ENCODE measurements at regions not wholly inside any gene's neighbourhood (a gene's known extent, or its start where the extent isn't known, plus 50 kb on each side); places are given as distances from the start of the nearest gene placed in this dataset.
A peak's percentile ranks its signal among the peaks of the same experiment; 100 is the strongest.

DNA sequence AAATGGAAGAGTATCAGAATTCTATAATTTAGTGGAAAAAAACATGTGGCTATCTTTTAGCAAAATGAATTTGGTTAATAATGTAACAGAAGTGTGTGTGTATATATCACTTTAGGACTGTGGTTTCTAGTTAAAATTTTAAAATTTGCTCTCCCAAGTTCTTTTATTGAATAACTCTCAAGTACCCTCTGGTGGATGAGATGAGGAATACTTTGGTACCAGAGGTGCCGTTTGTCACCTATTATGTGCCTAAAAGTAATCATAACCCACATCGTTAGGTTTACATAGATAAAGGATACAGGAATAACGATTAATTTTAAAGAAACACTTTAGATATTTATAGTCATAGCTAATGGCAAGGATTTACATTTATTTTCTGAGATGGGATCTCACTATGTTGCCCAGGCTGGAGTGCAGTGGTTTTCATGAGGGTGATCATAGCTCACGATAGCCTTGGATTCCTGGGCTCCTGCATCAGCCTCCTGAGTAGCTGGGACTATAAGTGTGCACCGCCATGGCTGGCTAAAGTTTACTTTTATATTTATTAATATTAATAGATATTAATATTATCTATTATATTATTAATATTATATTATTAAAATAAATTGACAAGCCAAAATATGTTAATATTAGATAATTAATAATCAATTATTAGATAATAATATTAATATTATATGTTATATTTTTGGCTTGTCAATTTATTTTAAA is 66.7 kb upstream of the CAPRIN1 start:
- TF ChIP-seq, protein P1, sequence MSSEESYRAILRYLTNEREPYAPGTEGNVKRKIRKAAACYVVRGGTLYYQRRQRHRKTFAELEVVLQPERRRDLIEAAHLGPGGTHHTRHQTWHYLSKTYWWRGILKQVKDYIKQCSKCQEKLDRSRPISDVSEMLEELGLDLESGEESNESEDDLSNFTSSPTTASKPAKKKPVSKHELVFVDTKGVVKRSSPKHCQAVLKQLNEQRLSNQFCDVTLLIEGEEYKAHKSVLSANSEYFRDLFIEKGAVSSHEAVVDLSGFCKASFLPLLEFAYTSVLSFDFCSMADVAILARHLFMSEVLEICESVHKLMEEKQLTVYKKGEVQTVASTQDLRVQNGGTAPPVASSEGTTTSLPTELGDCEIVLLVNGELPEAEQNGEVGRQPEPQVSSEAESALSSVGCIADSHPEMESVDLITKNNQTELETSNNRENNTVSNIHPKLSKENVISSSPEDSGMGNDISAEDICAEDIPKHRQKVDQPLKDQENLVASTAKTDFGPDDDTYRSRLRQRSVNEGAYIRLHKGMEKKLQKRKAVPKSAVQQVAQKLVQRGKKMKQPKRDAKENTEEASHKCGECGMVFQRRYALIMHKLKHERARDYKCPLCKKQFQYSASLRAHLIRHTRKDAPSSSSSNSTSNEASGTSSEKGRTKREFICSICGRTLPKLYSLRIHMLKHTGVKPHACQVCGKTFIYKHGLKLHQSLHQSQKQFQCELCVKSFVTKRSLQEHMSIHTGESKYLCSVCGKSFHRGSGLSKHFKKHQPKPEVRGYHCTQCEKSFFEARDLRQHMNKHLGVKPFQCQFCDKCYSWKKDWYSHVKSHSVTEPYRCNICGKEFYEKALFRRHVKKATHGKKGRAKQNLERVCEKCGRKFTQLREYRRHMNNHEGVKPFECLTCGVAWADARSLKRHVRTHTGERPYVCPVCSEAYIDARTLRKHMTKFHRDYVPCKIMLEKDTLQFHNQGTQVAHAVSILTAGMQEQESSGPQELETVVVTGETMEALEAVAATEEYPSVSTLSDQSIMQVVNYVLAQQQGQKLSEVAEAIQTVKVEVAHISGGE (CRISPR knock-in tag; IDR thresholded peaks at IDR 0.05): no peak
- TF ChIP-seq GABPA (tag; conservative IDR thresholded peaks at IDR 0.05; ENCODE audit: low read depth) (no peak), YY1 (IDR thresholded peaks at IDR 0.05; ENCODE audit: borderline replicate concordance in 1 of 3, control insufficient read depth in 1 of 3, extremely low read depth in 1 of 3, insufficient read depth in 3 of 3, insufficient read length in 1 of 3, insufficient replicate concordance in 2 of 3, low read depth in 1 of 3, low read length in 2 of 3) (no peak), PPARD (CRISPR knock-in tag; IDR thresholded peaks at IDR 0.05) (no peak), NR2C2 (CRISPR knock-in tag; IDR thresholded peaks at IDR 0.05) (no peak), NR2C2 (tag; IDR thresholded peaks at IDR 0.05) (no peak), ETV1 (tag; conservative IDR thresholded peaks at IDR 0.05; ENCODE audit: low read depth) (no peak), TFAM (CRISPR knock-in tag; conservative IDR thresholded peaks at IDR 0.05) (no peak), ATF1 (CRISPR knock-in tag; IDR thresholded peaks at IDR 0.05) (no peak), ATF1 (tag; IDR thresholded peaks at IDR 0.05) (no peak)
- TF ChIP-seq, protein P2, sequence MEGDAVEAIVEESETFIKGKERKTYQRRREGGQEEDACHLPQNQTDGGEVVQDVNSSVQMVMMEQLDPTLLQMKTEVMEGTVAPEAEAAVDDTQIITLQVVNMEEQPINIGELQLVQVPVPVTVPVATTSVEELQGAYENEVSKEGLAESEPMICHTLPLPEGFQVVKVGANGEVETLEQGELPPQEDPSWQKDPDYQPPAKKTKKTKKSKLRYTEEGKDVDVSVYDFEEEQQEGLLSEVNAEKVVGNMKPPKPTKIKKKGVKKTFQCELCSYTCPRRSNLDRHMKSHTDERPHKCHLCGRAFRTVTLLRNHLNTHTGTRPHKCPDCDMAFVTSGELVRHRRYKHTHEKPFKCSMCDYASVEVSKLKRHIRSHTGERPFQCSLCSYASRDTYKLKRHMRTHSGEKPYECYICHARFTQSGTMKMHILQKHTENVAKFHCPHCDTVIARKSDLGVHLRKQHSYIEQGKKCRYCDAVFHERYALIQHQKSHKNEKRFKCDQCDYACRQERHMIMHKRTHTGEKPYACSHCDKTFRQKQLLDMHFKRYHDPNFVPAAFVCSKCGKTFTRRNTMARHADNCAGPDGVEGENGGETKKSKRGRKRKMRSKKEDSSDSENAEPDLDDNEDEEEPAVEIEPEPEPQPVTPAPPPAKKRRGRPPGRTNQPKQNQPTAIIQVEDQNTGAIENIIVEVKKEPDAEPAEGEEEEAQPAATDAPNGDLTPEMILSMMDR (IDR thresholded peaks at IDR 0.05 in 2 of 3, conservative IDR thresholded peaks at IDR 0.05 in 1 of 3; ENCODE audit: insufficient read depth in 2 of 3, low read depth in 1 of 3, low read length in 3 of 3): peak; percentile 14 to 39 (median 21); a peak in 2 of 6 replicates
- TF ChIP-seq, protein P3, sequence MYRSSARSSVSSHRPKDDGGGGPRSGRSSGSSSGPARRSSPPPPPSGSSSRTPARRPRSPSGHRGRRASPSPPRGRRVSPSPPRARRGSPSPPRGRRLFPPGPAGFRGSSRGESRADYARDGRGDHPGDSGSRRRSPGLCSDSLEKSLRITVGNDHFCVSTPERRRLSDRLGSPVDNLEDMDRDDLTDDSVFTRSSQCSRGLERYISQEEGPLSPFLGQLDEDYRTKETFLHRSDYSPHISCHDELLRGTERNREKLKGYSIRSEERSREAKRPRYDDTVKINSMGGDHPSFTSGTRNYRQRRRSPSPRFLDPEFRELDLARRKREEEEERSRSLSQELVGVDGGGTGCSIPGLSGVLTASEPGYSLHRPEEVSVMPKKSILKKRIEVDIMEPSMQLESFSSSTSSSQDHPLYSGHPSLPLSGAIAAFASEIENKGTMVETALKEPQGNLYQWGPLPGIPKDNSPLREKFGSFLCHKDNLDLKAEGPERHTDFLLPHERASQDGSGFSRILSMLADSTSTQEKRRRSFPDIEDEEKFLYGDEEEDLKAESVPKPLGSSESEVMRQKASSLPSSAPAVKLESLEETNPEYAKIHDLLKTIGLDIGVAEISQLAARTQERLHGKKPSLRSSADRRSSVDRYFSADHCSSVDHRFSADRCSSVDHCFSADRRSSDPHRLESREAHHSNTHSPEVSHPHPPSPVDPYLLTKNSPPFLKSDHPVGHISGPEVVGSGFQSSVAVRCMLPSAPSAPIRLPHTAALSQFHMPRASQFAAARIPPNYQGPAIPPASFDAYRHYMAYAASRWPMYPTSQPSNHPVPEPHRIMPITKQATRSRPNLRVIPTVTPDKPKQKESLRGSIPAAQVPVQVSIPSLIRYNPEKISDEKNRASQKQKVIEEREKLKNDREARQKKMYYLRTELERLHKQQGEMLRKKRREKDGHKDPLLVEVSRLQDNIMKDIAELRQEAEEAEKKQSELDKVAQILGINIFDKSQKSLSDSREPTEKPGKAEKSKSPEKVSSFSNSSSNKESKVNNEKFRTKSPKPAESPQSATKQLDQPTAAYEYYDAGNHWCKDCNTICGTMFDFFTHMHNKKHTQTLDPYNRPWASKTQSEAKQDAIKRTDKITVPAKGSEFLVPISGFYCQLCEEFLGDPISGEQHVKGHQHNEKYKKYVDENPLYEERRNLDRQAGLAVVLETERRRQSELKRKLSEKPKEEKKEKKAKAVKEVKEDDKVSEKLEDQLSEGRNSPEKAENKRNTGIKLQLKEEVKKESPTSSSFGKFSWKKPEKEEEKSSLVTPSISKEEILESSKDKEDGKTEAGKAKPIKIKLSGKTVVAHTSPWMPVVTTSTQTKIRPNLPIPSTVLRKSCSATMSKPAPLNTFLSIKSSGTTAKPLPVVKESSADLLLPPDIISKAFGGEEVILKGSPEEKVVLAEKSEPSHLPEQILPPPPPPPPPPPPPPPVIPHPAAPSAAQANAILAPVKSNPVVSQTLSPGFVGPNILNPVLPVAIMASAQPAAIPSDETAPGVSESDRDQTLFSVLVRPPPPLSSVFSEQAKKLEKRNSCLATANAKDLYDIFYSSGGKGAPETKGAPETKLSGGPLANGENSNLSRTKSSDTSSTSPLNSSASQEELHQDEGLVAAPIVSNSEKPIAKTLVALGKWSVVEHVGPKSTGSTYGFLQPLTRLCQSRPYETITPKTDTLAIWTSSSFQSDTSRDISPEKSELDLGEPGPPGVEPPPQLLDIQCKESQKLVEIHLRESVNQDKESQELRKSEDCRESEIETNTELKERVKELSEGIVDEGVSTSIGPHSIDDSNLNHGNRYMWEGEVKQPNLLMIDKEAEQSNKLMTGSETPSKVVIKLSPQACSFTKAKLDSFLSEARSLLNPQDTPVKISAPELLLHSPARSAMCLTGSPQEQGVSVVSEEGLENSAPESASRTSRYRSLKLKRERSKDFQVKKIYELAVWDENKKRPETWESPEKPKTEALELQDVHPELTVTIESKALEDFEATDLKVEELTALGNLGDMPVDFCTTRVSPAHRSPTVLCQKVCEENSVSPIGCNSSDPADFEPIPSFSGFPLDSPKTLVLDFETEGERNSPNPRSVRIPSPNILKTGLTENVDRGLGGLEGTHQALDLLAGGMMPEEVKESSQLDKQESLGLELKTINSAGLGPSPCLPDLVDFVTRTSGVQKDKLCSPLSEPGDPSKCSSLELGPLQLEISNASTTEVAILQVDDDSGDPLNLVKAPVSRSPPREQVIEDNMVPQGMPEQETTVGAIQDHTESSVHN (IDR thresholded peaks at IDR 0.05; ENCODE audit: borderline replicate concordance in 1 of 2, low read depth in 1 of 2): no peak
- TF ChIP-seq, protein P4, sequence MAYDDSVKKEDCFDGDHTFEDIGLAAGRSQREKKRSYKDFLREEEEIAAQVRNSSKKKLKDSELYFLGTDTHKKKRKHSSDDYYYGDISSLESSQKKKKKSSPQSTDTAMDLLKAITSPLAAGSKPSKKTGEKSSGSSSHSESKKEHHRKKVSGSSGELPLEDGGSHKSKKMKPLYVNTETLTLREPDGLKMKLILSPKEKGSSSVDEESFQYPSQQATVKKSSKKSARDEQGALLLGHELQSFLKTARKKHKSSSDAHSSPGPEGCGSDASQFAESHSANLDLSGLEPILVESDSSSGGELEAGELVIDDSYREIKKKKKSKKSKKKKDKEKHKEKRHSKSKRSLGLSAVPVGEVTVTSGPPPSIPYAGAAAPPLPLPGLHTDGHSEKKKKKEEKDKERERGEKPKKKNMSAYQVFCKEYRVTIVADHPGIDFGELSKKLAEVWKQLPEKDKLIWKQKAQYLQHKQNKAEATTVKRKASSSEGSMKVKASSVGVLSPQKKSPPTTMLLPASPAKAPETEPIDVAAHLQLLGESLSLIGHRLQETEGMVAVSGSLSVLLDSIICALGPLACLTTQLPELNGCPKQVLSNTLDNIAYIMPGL (CRISPR knock-in tag; IDR thresholded peaks at IDR 0.05): no peak

Measured in K562 (cell line).